ENCODE measurements at regions not wholly inside any gene's neighbourhood (a gene's known extent, or its start where the extent isn't known, plus 50 kb on each side); places are given as distances from the start of the nearest gene placed in this dataset.
A peak's percentile ranks its signal among the peaks of the same experiment; 100 is the strongest.
"Not testable (repeated sequence)": the region's sequence is repeated elsewhere in the genome, so short reads cannot be mapped to it uniquely, and the experiment has no call there.

GRCh38 chr15:96166223-96167200 is 164.0 kb upstream of the NR2F2 start:
- DNase-seq (ENCODE audit: insufficient read length, low spot score), result no peak
- no peak for FAIRE-seq
- TF ChIP-seq POU2F2 (IDR thresholded peaks at IDR 0.05; ENCODE audit: low read depth, low read length), result no peak
- TF ChIP-seq POLR2A (IDR thresholded peaks at IDR 0.05; ENCODE audit: low read depth, low read length), result no peak

DNA sequence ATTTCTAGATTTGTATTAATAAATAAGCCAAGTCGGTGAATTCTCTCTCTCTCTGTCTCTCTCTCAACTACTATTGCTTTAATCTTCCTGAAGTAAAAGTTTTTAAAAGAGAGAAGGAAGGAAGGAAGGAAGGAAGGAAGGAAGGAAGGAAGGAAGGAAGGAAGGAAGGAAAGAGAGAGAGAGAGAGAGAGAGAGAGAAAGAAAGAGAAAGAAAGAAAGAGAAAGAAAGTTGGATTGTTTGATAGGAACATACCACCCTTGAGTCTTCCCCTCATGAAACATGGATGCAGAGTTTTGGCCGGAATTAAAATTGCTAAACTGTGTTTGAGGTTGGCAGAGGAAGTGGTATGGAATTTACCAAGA is 159.9 kb upstream of the NR2F2 start:
- not testable (repeated sequence) for FAIRE-seq; DNase-seq (ENCODE audit: insufficient read length, low spot score)

- no peak for DNase-seq (ENCODE audit: insufficient read length, low spot score)
- TF ChIP-seq POU2F2 (IDR thresholded peaks at IDR 0.05; ENCODE audit: low read depth, low read length), result no peak
- no peak for TF ChIP-seq POLR2A (IDR thresholded peaks at IDR 0.05; ENCODE audit: low read depth, low read length)
- no peak for TF ChIP-seq PAX5 (IDR thresholded peaks at IDR 0.05; ENCODE audit: insufficient read depth, low read length, severe bottlenecking)
- no peak for TF ChIP-seq TAF1 (IDR thresholded peaks at IDR 0.05; ENCODE audit: low read depth, low read length)
- TF ChIP-seq POLR2AphosphoS5 (IDR thresholded peaks at IDR 0.05; ENCODE audit: low read depth, low read length), result no peak
- no peak for TF ChIP-seq SPI1 (IDR thresholded peaks at IDR 0.05; ENCODE audit: low read depth, low read length)
- no peak for FAIRE-seq
Observed at GRCh38 chr15:96170979-96171739, 159.3 kb upstream of the NR2F2 start.

DNA sequence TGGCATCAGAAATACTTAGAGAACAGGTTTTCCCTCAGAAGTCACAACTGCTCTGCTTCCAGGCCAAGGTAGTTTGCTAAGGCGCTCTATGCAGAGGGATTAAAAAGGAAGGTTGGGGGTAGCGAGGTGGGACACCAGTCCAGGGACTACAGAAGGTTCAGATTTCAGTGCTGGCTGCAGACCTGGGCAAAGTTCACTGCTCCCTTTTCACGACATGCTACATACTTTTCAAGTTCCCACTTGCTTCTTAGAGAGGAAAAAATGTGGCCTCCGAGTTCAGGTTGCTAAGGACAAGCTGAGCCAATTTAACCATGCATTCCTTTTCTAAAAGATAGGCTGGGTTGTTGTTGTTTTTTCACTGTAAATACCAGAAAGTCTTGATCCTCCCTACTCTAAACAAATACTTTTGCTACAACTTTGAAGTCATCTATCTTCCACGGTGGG is 158.6 kb upstream of the NR2F2 start:
- FAIRE-seq (no peak), DNase-seq (ENCODE audit: insufficient read length, low spot score) (no peak)
- TF ChIP-seq SPI1 (IDR thresholded peaks at IDR 0.05; ENCODE audit: low read depth, low read length), result no peak
- TF ChIP-seq POU2F2 (IDR thresholded peaks at IDR 0.05; ENCODE audit: low read depth, low read length), result no peak
- no peak for TF ChIP-seq PAX5 (IDR thresholded peaks at IDR 0.05; ENCODE audit: insufficient read depth, low read length, severe bottlenecking)
- no peak for TF ChIP-seq TAF1 (IDR thresholded peaks at IDR 0.05; ENCODE audit: low read depth, low read length)
- TF ChIP-seq POLR2A (IDR thresholded peaks at IDR 0.05; ENCODE audit: low read depth, low read length), result no peak

DNA sequence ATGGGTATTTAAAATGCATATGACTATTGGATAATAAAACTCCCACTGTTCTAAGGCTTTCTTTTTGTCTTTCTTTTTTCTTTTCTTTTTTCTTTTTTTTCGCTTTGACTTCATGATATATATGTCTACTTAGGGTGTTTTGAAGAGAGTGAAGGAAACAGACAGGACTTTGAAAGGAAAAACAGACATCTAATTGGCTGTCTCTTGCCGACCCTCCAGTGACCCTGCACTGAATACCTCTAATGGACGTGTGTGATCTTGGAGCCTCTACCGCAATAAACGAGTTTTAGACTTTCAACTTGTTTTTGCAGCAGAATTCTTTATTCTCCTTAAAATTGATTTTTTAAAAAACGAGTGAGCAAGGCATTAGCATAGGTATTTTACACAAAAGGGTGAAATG is 158.1 kb upstream of the NR2F2 start:
- TF ChIP-seq POLR2AphosphoS5 (IDR thresholded peaks at IDR 0.05; ENCODE audit: low read depth, low read length) (no peak), TAF1 (IDR thresholded peaks at IDR 0.05; ENCODE audit: low read depth, low read length) (no peak), POLR2A (IDR thresholded peaks at IDR 0.05; ENCODE audit: low read depth, low read length) (no peak), PAX5 (IDR thresholded peaks at IDR 0.05; ENCODE audit: insufficient read depth, low read length, severe bottlenecking) (no peak), SPI1 (IDR thresholded peaks at IDR 0.05; ENCODE audit: low read depth, low read length) (no peak), POU2F2 (IDR thresholded peaks at IDR 0.05; ENCODE audit: low read depth, low read length) (no peak)
- DNase-seq (ENCODE audit: insufficient read length, low spot score) (no peak), FAIRE-seq (no peak)

DNA sequence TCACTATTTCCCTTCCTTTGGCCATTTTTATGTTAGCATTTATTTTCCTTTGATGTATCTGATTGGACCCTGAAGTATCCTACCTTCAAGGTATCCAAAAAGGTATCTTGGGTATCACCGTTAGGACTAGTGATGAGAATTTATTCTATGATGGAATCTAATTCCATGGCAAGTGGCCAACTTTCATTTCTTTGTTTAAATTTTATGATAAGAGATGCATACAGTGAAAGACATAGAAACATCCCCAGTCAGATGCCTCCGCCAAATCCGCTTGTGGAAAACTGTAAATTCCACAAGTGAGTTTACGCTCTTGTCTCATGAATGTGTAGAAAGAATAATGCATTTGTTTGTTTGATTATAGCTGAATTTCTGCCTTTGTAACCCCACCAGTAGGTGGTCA is 153.7 kb upstream of the NR2F2 start:
- no peak for DNase-seq (ENCODE audit: insufficient read length, low spot score)
- FAIRE-seq, result no peak
- TF ChIP-seq POLR2AphosphoS5 (IDR thresholded peaks at IDR 0.05; ENCODE audit: low read depth, low read length), result no peak
- no peak for TF ChIP-seq TAF1 (IDR thresholded peaks at IDR 0.05; ENCODE audit: low read depth, low read length)
- no peak for TF ChIP-seq PAX5 (IDR thresholded peaks at IDR 0.05; ENCODE audit: insufficient read depth, low read length, severe bottlenecking)
- no peak for TF ChIP-seq POLR2A (IDR thresholded peaks at IDR 0.05; ENCODE audit: low read depth, low read length)
- TF ChIP-seq POU2F2 (IDR thresholded peaks at IDR 0.05; ENCODE audit: low read depth, low read length), result no peak
- no peak for TF ChIP-seq SPI1 (IDR thresholded peaks at IDR 0.05; ENCODE audit: low read depth, low read length)

DNA sequence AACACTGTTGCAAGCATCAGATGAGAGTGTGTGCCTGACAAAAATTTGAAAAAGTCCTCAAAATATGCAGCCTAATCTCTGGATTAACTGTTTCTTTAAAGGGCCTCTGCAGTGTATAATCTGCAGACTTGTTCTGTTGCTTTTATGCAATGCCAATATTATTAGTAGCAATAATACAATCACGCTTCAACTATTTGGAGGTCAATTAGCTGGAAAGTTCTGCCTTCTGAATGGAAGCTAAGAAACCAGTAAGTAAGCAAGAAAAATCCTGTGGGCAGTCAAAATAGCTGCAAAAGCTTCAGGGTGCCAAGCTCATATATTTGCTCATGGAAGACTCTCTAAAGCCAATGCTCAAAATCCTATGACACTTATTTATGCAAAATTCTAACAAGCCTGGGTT is 153.2 kb upstream of the NR2F2 start:
- TF ChIP-seq PAX5 (IDR thresholded peaks at IDR 0.05; ENCODE audit: insufficient read depth, low read length, severe bottlenecking) (no peak), POLR2A (IDR thresholded peaks at IDR 0.05; ENCODE audit: low read depth, low read length) (no peak)
- DNase-seq (ENCODE audit: insufficient read length, low spot score) (no peak), FAIRE-seq (no peak)

DNA sequence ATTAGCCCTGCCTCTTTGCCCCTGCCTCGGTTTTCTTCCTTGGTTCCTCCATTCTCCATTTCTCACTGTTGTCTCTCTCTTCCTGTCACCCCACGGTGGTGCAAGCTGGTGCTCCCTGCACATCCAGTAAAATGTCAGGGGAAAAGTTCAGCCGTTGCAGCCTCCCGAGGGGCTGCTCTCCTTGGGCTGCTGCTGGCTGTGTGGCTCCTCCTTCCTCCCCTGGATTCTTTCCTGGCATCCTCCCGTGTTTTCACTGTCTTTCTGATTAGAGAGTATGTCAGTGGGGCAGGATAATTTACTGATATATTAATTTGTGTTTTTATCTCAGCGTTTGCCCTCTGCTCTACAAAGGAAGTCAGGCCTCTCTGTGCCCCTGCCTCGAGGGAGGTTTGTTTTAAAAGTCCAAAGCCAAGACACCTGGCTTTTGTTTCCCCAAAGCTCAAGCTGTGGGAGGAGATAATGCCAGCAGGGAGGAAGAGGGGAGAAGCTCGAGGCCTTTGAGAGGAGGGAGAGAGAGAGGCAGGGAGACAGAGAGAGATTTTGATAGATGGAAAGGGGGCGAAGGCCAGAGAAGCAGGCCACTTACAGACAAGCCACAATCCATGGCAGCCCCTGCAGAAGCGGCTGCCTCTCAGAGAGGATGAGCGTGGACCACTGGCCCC is 150.3 kb upstream of the NR2F2 start:
- DNase-seq (ENCODE audit: insufficient read length, low spot score), result no peak
- FAIRE-seq, result no peak
- TF ChIP-seq POLR2A (IDR thresholded peaks at IDR 0.05; ENCODE audit: low read depth, low read length) (no peak), POU2F2 (IDR thresholded peaks at IDR 0.05; ENCODE audit: low read depth, low read length) (no peak), TAF1 (IDR thresholded peaks at IDR 0.05; ENCODE audit: low read depth, low read length) (no peak), POLR2AphosphoS5 (IDR thresholded peaks at IDR 0.05; ENCODE audit: low read depth, low read length) (no peak), PAX5 (IDR thresholded peaks at IDR 0.05; ENCODE audit: insufficient read depth, low read length, severe bottlenecking) (no peak), SPI1 (IDR thresholded peaks at IDR 0.05; ENCODE audit: low read depth, low read length) (no peak)

GRCh38 chr15:96181217-96181616 is 149.3 kb upstream of the NR2F2 start:
- DNase-seq (ENCODE audit: insufficient read length, low spot score), result no peak
- FAIRE-seq, result no peak
- TF ChIP-seq SPI1 (IDR thresholded peaks at IDR 0.05; ENCODE audit: low read depth, low read length) (peak; percentile 67), PAX5 (IDR thresholded peaks at IDR 0.05; ENCODE audit: insufficient read depth, low read length, severe bottlenecking) (no peak), POU2F2 (IDR thresholded peaks at IDR 0.05; ENCODE audit: low read depth, low read length) (no peak)

DNA sequence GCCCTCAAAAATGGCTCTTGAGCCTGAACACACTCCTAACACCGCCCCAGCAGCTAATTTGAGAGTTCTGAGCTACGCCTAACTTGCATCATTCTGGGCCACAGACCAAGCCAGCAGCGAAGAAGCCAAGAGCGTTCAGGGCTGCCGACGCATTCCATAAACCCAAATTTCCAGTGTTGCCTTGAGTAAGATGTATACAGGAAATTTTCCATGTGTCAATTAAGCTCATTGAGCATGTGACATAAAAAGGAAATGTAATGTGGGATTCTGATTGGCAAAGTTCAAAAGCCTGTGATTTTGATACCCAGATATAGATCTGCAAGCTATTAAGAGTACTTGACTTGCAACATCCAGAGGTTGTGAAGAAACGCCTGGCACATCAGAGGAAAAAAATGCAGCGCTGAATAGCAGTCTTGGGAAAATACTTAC is 148.6 kb upstream of the NR2F2 start:
- FAIRE-seq, result no peak
- TF ChIP-seq POLR2A (IDR thresholded peaks at IDR 0.05; ENCODE audit: low read depth, low read length), result no peak
- no peak for TF ChIP-seq POU2F2 (IDR thresholded peaks at IDR 0.05; ENCODE audit: low read depth, low read length)
- TF ChIP-seq TAF1 (IDR thresholded peaks at IDR 0.05; ENCODE audit: low read depth, low read length), result no peak
- no peak for TF ChIP-seq POLR2AphosphoS5 (IDR thresholded peaks at IDR 0.05; ENCODE audit: low read depth, low read length)
- TF ChIP-seq SPI1 (IDR thresholded peaks at IDR 0.05; ENCODE audit: low read depth, low read length), result no peak
- no peak for TF ChIP-seq PAX5 (IDR thresholded peaks at IDR 0.05; ENCODE audit: insufficient read depth, low read length, severe bottlenecking)
- no peak for DNase-seq (ENCODE audit: insufficient read length, low spot score)

Data from GM12891 (cell line).